PC-3 (cell line): ENCODE measurements at regions not wholly inside any gene's neighbourhood (a gene's known extent, or its start where the extent isn't known, plus 50 kb on each side); places are given as distances from the start of the nearest gene placed in this dataset.

Experiments
- ATAC-seq: fragments of 200-7000 bp; cut with Tn5 transposase; 2 replicates; pipeline ENCODE4 v1.9.1; 2020; ENCODE audit warnings: mild to moderate bottlenecking, moderate library complexity
- BruUV-seq: library from RNA; stranded (reverse); fragments of 400-500 nt; replicated peaks from 2 replicates; lab custom pipeline; 2021; lab: Mats Ljungman, UMichigan
- CTCF ChIA-PET: fragments of 300-600 bp; sonication (Branson Sonifier 250); formaldehyde crosslinking; loops from one replicate; lab custom pipeline; 2022; ENCODE audit warnings: antibody characterized with exemption; lab: Charles Lee
- POLR2A ChIA-PET: fragments of 300-600 bp; sonication (Branson Sonifier 250); formaldehyde crosslinking; loops from one replicate; lab custom pipeline; 2022; ENCODE audit warnings: antibody characterized with exemption; ENCODE audit not compliant: unreplicated experiment; lab: Charles Lee
- DNase-seq: peaks from one replicate; pipeline ENCODE4 v3.0.0-alpha.2; 2015
- H2AFZ ChIP-seq: fragments of 300-600 bp; sonication (generic); 2 replicates; pipeline ENCODE4 v1.6.0; 2016; ENCODE audit warnings: antibody characterized with exemption, low read length
- H3F3A ChIP-seq: fragments of 300-600 bp; sonication (generic); one replicate; pipeline ENCODE4 v1.6.0; 2017; ENCODE audit warnings: antibody characterized with exemption, low read length, control low read depth, mild to moderate bottlenecking; ENCODE audit not compliant: unreplicated experiment
- H3K27ac ChIP-seq: fragments of 300-600 bp; sonication (generic); 2 replicates; pipeline ENCODE4 v1.5.1; 2016; ENCODE audit warnings: mild to moderate bottlenecking, low read length
- H3K27me3 ChIP-seq: fragments of 300-600 bp; sonication (generic); 2 replicates; pipeline ENCODE4 v1.6.1; 2016; ENCODE audit warnings: low read length, mixed read lengths
- H3K36me3 ChIP-seq: fragments of 300-600 bp; sonication (generic); 2 replicates; pipeline ENCODE4 v1.6.1; 2016; ENCODE audit warnings: low read depth, mixed run types, low read length, mixed read lengths
- H3K4me1 ChIP-seq: fragments of 300-600 bp; sonication (generic); 2 replicates; pipeline ENCODE4 v1.5.1; 2016; ENCODE audit warnings: low read length; ENCODE audit not compliant: insufficient read depth
- H3K4me2 ChIP-seq: fragments of 300-600 bp; sonication (generic); 2 replicates; pipeline ENCODE4 v1.6.0; 2016; ENCODE audit warnings: low read length
- H3K4me3 ChIP-seq: fragments of 300-600 bp; sonication (generic); 2 replicates; pipeline ENCODE4 v1.5.1; 2016; ENCODE audit warnings: mild to moderate bottlenecking, low read length, mixed read lengths
- H3K79me2 ChIP-seq: fragments of 300-600 bp; sonication (generic); 2 replicates; pipeline ENCODE4 v1.6.1; 2017; ENCODE audit warnings: low read length, mixed read lengths
- H3K9ac ChIP-seq: fragments of 300-600 bp; sonication (generic); 2 replicates; pipeline ENCODE4 v1.6.0; 2016; ENCODE audit warnings: mild to moderate bottlenecking, low read length
- H3K9me2 ChIP-seq: fragments of 300-600 bp; sonication (generic); replicated peaks from 2 replicates; pipeline ENCODE4 v1.6.1; 2016; ENCODE audit warnings: mixed run types, low read length, mixed read lengths
- H3K9me3 ChIP-seq: fragments of 300-600 bp; sonication (generic); 2 replicates; pipeline ENCODE4 v1.6.1; 2016; ENCODE audit warnings: low read length, mixed read lengths
- H4K20me1 ChIP-seq: fragments of 300-600 bp; sonication (generic); 2 replicates; pipeline ENCODE4 v1.6.1; 2016; ENCODE audit warnings: low read length, mixed read lengths
- CTCF ChIP-seq: fragments of 300-600 bp; sonication (generic); conservative IDR thresholded peaks from 2 replicates; pipeline ENCODE4 v1.5.1; 2017; ENCODE audit warnings: antibody characterized with exemption, low read depth, mild to moderate bottlenecking, low read length
- EZH2 ChIP-seq: fragments of 300-600 bp; sonication (generic); IDR thresholded peaks from one replicate; pipeline ENCODE4 v1.6.1; 2017; ENCODE audit warnings: antibody characterized with exemption, mild to moderate bottlenecking, low read length; ENCODE audit not compliant: unreplicated experiment
- EZH2phosphoT487 ChIP-seq: fragments of 300-600 bp; sonication (generic); IDR thresholded peaks from 2 replicates; pipeline ENCODE4 v1.6.1; 2018; ENCODE audit warnings: mild to moderate bottlenecking, antibody characterized with exemption, low read length, borderline replicate concordance
- intact Hi-C: fragments of 100-400 bp; cut with micrococcal nuclease; formaldehyde crosslinking; loops from 2 replicates; pipeline ENCODE4 v1.9.0; 2023

GRCh38 chr22:22748297-22748743 lies 103.9 kb downstream of the GGTLC2 start:
- Histone ChIP-seq H3K4me2 (no peak overlapping the region), H3K79me2 (no peaks in the 10 kb centered on the region), H3F3A (no peaks in the 10 kb centered on the region), H3K9ac (no peak overlapping the region), H3K27me3 (peaks cover 11% of the 10 kb centered on the region), H4K20me1 (no peaks in the 10 kb centered on the region), H3K36me3 (no peaks in the 10 kb centered on the region), H3K4me3 (no peak overlapping the region), H3K4me1 (no peaks in the 10 kb centered on the region), H3K9me3 (no peaks in the 10 kb centered on the region), H3K9me2 (no peaks in the 10 kb centered on the region), H2AFZ (no peak overlapping the region), H3K27ac (no peak overlapping the region)
- CTCF ChIA-PET = no interaction called here
- POLR2A ChIA-PET = no interaction called here
- TF ChIP-seq EZH2phosphoT487 (no peak), EZH2 (no peak), CTCF (peak; percentile 73)
- DNase-seq = peak; percentile 64
- no TSS peak for BruUV-seq
- peak; percentile 82 for ATAC-seq
- intact Hi-C loops = loop anchor here (5.0 to 10.0 kb wide), 2 partner anchors 36 to 284 kb away; no protein-coding TSS in a partner anchor

GRCh38 chr22:22748756-22749155 lies 104.3 kb downstream of the GGTLC2 start:
- intact Hi-C loops = loop anchor here (5.0 to 10.0 kb wide), 2 partner anchors 36 to 284 kb away; no protein-coding TSS in a partner anchor
- H3K36me3 ChIP-seq = no peaks in the 10 kb centered on the region
- BruUV-seq = no TSS peak
- no peaks in the 10 kb centered on the region for H3F3A ChIP-seq
- POLR2A ChIA-PET = no interaction called here
- H3K4me2 ChIP-seq = no peak overlapping the region
- no peak for DNase-seq
- no peaks in the 10 kb centered on the region for H3K9me3 ChIP-seq
- no peaks in the 10 kb centered on the region for H3K4me1 ChIP-seq
- no peaks in the 10 kb centered on the region for H3K79me2 ChIP-seq
- no peak overlapping the region for H3K9ac ChIP-seq
- ATAC-seq = no peak
- no peaks in the 10 kb centered on the region for H3K9me2 ChIP-seq
- CTCF ChIA-PET = no interaction called here
- no peak overlapping the region for H3K4me3 ChIP-seq
- H2AFZ ChIP-seq = no peak overlapping the region
- H3K27ac ChIP-seq = no peak overlapping the region
- no peaks in the 10 kb centered on the region for H4K20me1 ChIP-seq
- H3K27me3 ChIP-seq = peaks cover 9% of the 10 kb centered on the region
- TF ChIP-seq EZH2phosphoT487 (no peak), CTCF (no peak), EZH2 (no peak)

GRCh38 chr22:22749167-22749758 lies 104.8 kb downstream of the GGTLC2 start:
- H3K4me2 ChIP-seq = no peak overlapping the region
- no peak for TF ChIP-seq EZH2
- TF ChIP-seq CTCF = no peak
- no peak for TF ChIP-seq EZH2phosphoT487
- intact Hi-C loops = loop anchor here (5.0 to 10.0 kb wide), 2 partner anchors 37 to 284 kb away; no protein-coding TSS in a partner anchor
- peaks cover 4% of the 10 kb centered on the region for H3K27me3 ChIP-seq
- no peak overlapping the region for H3K27ac ChIP-seq
- no peaks in the 10 kb centered on the region for H3K36me3 ChIP-seq
- H2AFZ ChIP-seq = no peak overlapping the region
- H3F3A ChIP-seq = no peaks in the 10 kb centered on the region
- H3K9me2 ChIP-seq = no peaks in the 10 kb centered on the region
- BruUV-seq = no TSS peak
- no peak for DNase-seq
- ChIA-PET CTCF (no interaction called here), POLR2A (no interaction called here)
- H3K9me3 ChIP-seq = no peaks in the 10 kb centered on the region
- ATAC-seq = no peak
- H3K4me1 ChIP-seq = no peaks in the 10 kb centered on the region
- H4K20me1 ChIP-seq = no peaks in the 10 kb centered on the region
- H3K9ac ChIP-seq = no peak overlapping the region
- H3K79me2 ChIP-seq = no peaks in the 10 kb centered on the region
- H3K4me3 ChIP-seq = no peak overlapping the region
